ENCODE measurements at regions not wholly inside any gene's neighbourhood (a gene's known extent, or its start where the extent isn't known, plus 50 kb on each side); places are given as distances from the start of the nearest gene placed in this dataset.

GRCh38 chr14:51561141-51561540 is 90.6 kb upstream of the FRMD6 start:
- Histone ChIP-seq H3K4me1 (no peaks in the 10 kb centered on the region), H3K27ac (no peak overlapping the region), H3K9me3 (no peaks in the 10 kb centered on the region), H3K36me3 (no peaks in the 10 kb centered on the region), H3K27me3 (ENCODE audit: low read depth) (no peaks in the 10 kb centered on the region), H3K4me3 (no peak overlapping the region)
- DNase-seq (no peak), ATAC-seq (no peak)
- TF ChIP-seq CTCF (IDR thresholded peaks at IDR 0.05) = no peak
- intact Hi-C loops (cut with DNase I) = no loop called here

- Histone ChIP-seq H3K4me3 (no peak overlapping the region), H3K27ac (no peak overlapping the region), H3K4me1 (no peaks in the 10 kb centered on the region), H3K36me3 (no peaks in the 10 kb centered on the region), H3K27me3 (ENCODE audit: low read depth) (no peaks in the 10 kb centered on the region), H3K9me3 (no peaks in the 10 kb centered on the region)
- intact Hi-C loops (cut with DNase I) = no loop called here
- ATAC-seq (no peak), DNase-seq (no peak)
- no peak for TF ChIP-seq CTCF (IDR thresholded peaks at IDR 0.05)
Measured at GRCh38 chr14:51562816-51563215, 88.9 kb upstream of the FRMD6 start.

- Histone ChIP-seq H3K36me3 (no peaks in the 10 kb centered on the region), H3K4me3 (no peak overlapping the region), H3K4me1 (no peaks in the 10 kb centered on the region), H3K27ac (no peak overlapping the region), H3K27me3 (ENCODE audit: low read depth) (no peaks in the 10 kb centered on the region), H3K9me3 (no peaks in the 10 kb centered on the region)
- intact Hi-C loops (cut with DNase I) = no loop called here
- no peak for DNase-seq
- ATAC-seq = no peak
- no peak for TF ChIP-seq CTCF (IDR thresholded peaks at IDR 0.05)
Measured at GRCh38 chr14:51563560-51563959, 88.2 kb upstream of the FRMD6 start.

GRCh38 chr14:51564460-51564859 is 87.2 kb upstream of the FRMD6 start:
- no peaks in the 10 kb centered on the region for H3K4me1 ChIP-seq
- TF ChIP-seq CTCF (IDR thresholded peaks at IDR 0.05) = no peak
- H3K27ac ChIP-seq = no peak overlapping the region
- intact Hi-C loops (cut with DNase I) = no loop called here
- DNase-seq (no peak), ATAC-seq (no peak)
- H3K27me3 ChIP-seq (ENCODE audit: low read depth) = no peaks in the 10 kb centered on the region
- H3K4me3 ChIP-seq = no peak overlapping the region
- no peaks in the 10 kb centered on the region for H3K36me3 ChIP-seq
- no peaks in the 10 kb centered on the region for H3K9me3 ChIP-seq

GRCh38 chr14:51564986-51565604 is 86.6 kb upstream of the FRMD6 start:
- Histone ChIP-seq H3K9me3 (no peaks in the 10 kb centered on the region), H3K27me3 (ENCODE audit: low read depth) (no peaks in the 10 kb centered on the region), H3K27ac (no peak overlapping the region), H3K4me1 (no peaks in the 10 kb centered on the region), H3K36me3 (no peaks in the 10 kb centered on the region), H3K4me3 (no peak overlapping the region)
- no peak for TF ChIP-seq CTCF (IDR thresholded peaks at IDR 0.05)
- no peak for ATAC-seq
- intact Hi-C loops (cut with DNase I) = no loop called here
- no peak for DNase-seq
